OCI-LY1 (cell line): ENCODE measurements at regions not wholly inside any gene's neighbourhood (a gene's known extent, or its start where the extent isn't known, plus 50 kb on each side); places are given as distances from the start of the nearest gene placed in this dataset.

Source experiments
- H2AFZ ChIP-seq: fragments of 200-600 bp; sonication (generic), shearing (Covaris generic); 2 replicates; pipeline ENCODE4 v1.6.0; 2014; ENCODE audit warnings: antibody characterized with exemption, mild to moderate bottlenecking, low read length
- H3F3A ChIP-seq: fragments of 200-600 bp; sonication (generic), shearing (Covaris generic); 2 replicates; pipeline ENCODE4 v1.6.0; 2014; ENCODE audit warnings: mild to moderate bottlenecking, antibody characterized with exemption, low read length, moderate library complexity; ENCODE audit not compliant: insufficient read depth
- H3K27ac ChIP-seq: fragments of 200-600 bp; sonication (generic); 2 replicates; pipeline ENCODE4 v1.5.1; 2014; ENCODE audit warnings: low read length, mixed run types, mild to moderate bottlenecking, low read depth; ENCODE audit not compliant: poor library complexity, severe bottlenecking
- H3K27me3 ChIP-seq: fragments of 200-600 bp; sonication (generic); 2 replicates; pipeline ENCODE4 v1.6.0; 2014; ENCODE audit warnings: antibody characterized with exemption, mild to moderate bottlenecking, low read length, moderate library complexity; ENCODE audit not compliant: insufficient read depth
- H3K36me3 ChIP-seq: fragments of 200-600 bp; sonication (generic); 2 replicates; pipeline ENCODE4 v1.6.1; 2014; ENCODE audit warnings: mild to moderate bottlenecking, antibody characterized with exemption, low read length, moderate library complexity, mixed read lengths; ENCODE audit not compliant: insufficient read depth
- H3K4me1 ChIP-seq: fragments of 200-600 bp; sonication (generic); 2 replicates; pipeline ENCODE4 v1.5.1; 2014; ENCODE audit warnings: mild to moderate bottlenecking, low read length, moderate library complexity; ENCODE audit not compliant: insufficient read depth, severe bottlenecking
- H3K4me2 ChIP-seq: fragments of 200-600 bp; sonication (generic), shearing (Covaris generic); 2 replicates; pipeline ENCODE4 v1.6.1; 2014; ENCODE audit warnings: low read length
- H3K4me3 ChIP-seq: fragments of 200-600 bp; sonication (generic); 2 replicates; pipeline ENCODE4 v1.5.1; 2014; ENCODE audit warnings: low read length, low read depth, mild to moderate bottlenecking, mixed read lengths; ENCODE audit not compliant: poor library complexity, severe bottlenecking
- H3K79me2 ChIP-seq: fragments of 200-600 bp; shearing (Covaris generic); 2 replicates; pipeline ENCODE4 v1.6.1; 2016; ENCODE audit warnings: mixed run types, low read length, mixed read lengths; ENCODE audit not compliant: insufficient read depth
- H3K9ac ChIP-seq: fragments of 200-600 bp; sonication (generic), shearing (Covaris generic); 2 replicates; pipeline ENCODE4 v1.6.1; 2014; ENCODE audit warnings: mild to moderate bottlenecking, low read length, mixed read lengths
- H3K9me2 ChIP-seq: fragments of 200-600 bp; sonication (generic), shearing (Covaris generic); 2 replicates; pipeline ENCODE4 v1.6.1; 2014; ENCODE audit warnings: low read depth, mild to moderate bottlenecking, low read length, mixed read lengths
- H3K9me3 ChIP-seq: fragments of 200-600 bp; shearing (Covaris generic); 2 replicates; pipeline ENCODE4 v1.6.1; 2014; ENCODE audit warnings: low read length, mixed read lengths
- H4K20me1 ChIP-seq: fragments of 200-600 bp; sonication (generic), shearing (Covaris generic); 2 replicates; pipeline ENCODE4 v1.6.0; 2016; ENCODE audit warnings: mild to moderate bottlenecking, low read length; ENCODE audit not compliant: insufficient read depth
- EZH2 ChIP-seq: fragments of 200-600 bp; sonication (generic), shearing (Covaris generic); IDR thresholded peaks from 2 replicates; pipeline ENCODE4 v1.8.0; 2017; ENCODE audit warnings: borderline replicate concordance, mixed run types, mild to moderate bottlenecking, antibody characterized with exemption, low read length, moderate library complexity, mixed read lengths
- TF ChIP-seq, protein P1 (sequence below): fragments of 200-600 bp; sonication (generic), shearing (Covaris generic); IDR thresholded peaks from 2 replicates; pipeline ENCODE4 v1.5.1; 2017; ENCODE audit warnings: mild to moderate bottlenecking, antibody characterized with exemption, low read length, moderate library complexity, mixed read lengths

DNA sequence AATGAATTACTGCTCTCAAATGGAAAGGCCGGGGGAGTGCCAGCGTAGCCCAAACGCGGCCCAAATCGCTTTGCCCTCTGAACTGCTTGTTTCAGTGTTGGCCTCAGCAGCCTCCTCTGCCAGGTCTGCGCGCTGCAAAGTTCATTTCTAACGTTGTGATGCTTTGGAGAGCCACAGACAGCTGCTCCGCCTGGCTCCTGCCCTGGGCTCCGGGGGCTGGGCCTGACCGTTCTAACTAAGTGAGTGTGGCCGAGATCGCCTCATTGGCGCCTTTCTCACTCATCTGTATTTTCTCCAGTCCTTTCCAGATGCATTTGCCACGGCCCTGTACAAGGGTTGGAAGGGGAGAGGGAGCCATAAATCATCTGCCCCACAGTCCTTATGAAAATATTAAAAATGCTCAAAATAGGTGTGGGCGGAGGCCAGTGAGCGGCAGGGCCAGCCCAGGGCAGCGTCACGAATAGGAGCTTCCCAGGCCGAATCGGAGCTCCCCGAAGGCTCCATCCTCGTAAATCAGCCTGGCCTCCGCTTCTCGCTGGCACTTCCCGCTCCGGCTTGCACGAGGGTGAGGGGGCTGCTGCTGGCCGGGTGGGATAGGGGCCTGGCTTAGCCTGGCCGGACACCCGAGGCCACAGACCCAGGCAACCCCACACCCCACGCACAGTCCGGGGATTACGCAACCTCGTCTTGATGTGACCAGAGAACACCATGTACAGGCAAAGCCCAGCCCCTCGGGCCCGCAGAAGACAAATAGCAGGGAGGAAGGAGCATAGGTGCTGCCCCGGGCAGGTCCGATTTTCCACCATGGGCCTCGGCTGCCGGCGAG lies 196.6 kb upstream of the DIO3 start:
- Histone ChIP-seq H3K4me3 (no peak overlapping the region), H2AFZ (no peak overlapping the region), H3K9me3 (no peaks in the 10 kb centered on the region)

GRCh38 chr14:101365329-101366158 lies 195.8 kb upstream of the DIO3 start:
- Histone ChIP-seq H3K27ac (no peak overlapping the region), H3K4me1 (peaks cover 12% of the 10 kb centered on the region), H3F3A (no peaks in the 10 kb centered on the region), H3K79me2 (no peaks in the 10 kb centered on the region), H3K36me3 (no peaks in the 10 kb centered on the region), H3K9me2 (no peaks in the 10 kb centered on the region), H4K20me1 (no peaks in the 10 kb centered on the region), H3K4me3 (no peak overlapping the region), H3K9me3 (no peaks in the 10 kb centered on the region), H3K4me2 (no peak overlapping the region), H2AFZ (no peak overlapping the region), H3K27me3 (no peaks in the 10 kb centered on the region), H3K9ac (no peak overlapping the region)
- TF ChIP-seq, protein P1, sequence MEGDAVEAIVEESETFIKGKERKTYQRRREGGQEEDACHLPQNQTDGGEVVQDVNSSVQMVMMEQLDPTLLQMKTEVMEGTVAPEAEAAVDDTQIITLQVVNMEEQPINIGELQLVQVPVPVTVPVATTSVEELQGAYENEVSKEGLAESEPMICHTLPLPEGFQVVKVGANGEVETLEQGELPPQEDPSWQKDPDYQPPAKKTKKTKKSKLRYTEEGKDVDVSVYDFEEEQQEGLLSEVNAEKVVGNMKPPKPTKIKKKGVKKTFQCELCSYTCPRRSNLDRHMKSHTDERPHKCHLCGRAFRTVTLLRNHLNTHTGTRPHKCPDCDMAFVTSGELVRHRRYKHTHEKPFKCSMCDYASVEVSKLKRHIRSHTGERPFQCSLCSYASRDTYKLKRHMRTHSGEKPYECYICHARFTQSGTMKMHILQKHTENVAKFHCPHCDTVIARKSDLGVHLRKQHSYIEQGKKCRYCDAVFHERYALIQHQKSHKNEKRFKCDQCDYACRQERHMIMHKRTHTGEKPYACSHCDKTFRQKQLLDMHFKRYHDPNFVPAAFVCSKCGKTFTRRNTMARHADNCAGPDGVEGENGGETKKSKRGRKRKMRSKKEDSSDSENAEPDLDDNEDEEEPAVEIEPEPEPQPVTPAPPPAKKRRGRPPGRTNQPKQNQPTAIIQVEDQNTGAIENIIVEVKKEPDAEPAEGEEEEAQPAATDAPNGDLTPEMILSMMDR, result no peak
- TF ChIP-seq EZH2, result no peak

More for the DNA sequence above, 196.6 kb upstream of the DIO3 start:
- no peaks in the 10 kb centered on the region for H3K36me3 ChIP-seq
- no peaks in the 10 kb centered on the region for H3K79me2 ChIP-seq
- H4K20me1 ChIP-seq, result no peaks in the 10 kb centered on the region
- H3K4me2 ChIP-seq, result no peak overlapping the region
- H3F3A ChIP-seq, result no peaks in the 10 kb centered on the region
- no peaks in the 10 kb centered on the region for H3K9me2 ChIP-seq
- H3K27ac ChIP-seq, result no peak overlapping the region
- H3K27me3 ChIP-seq, result no peaks in the 10 kb centered on the region
- peaks cover 21% of the 10 kb centered on the region for H3K4me1 ChIP-seq
- TF ChIP-seq EZH2, result no peak
- TF ChIP-seq, protein P1, result no peak
- no peak overlapping the region for H3K9ac ChIP-seq

DNA sequence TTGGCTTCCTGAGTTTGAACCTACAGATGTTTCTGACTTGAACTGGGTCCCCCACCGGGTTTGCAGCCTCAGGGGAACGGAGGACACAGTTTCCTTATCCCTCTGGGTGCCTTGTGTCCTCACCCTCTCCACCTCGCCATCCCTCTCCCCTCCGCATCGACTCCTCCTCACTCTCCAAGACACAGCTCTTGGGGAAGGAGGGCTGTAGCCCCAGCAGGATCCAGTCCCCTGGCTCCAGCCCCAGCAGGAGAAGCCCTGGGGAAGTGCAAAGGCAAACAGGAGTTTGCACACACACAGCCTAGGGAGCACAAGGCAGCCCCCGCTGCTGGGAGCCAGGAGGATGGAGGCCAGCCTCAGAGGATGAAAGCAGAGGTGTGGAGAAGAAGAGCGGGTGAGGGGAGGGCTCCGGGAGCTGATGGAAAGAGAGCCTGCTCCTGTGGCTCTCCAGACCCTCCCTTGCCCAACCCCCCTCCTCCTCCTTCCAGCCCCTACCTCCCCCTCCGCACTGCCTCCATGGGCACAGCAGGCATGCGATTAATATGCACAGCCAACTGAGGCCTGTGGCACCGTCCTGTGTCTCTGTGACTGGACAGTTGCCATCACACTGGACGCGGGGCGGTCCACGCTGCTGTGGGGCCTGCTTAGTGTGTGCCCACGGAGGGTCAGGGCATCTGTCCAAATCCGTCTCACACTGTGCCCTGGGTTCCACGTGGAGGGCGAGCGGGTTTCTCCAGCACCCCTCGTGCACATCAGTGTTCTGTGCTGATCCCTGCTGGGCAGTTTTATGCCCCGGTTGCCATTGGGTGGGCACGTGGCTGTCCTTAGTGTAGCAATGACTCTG lies 193.7 kb upstream of the DIO3 start:
- Histone ChIP-seq H3K9me3 (no peaks in the 10 kb centered on the region), H2AFZ (no peak overlapping the region), H3K36me3 (no peaks in the 10 kb centered on the region), H3K9me2 (no peaks in the 10 kb centered on the region), H3K79me2 (no peaks in the 10 kb centered on the region), H3K4me2 (no peak overlapping the region), H3K4me1 (no peaks in the 10 kb centered on the region), H3K27me3 (peaks cover 4% of the 10 kb centered on the region; the same call in 1 of the 2 replicates), H3K4me3 (no peak overlapping the region), H3K9ac (no peak overlapping the region), H3K27ac (no peak overlapping the region), H4K20me1 (no peaks in the 10 kb centered on the region), H3F3A (no peaks in the 10 kb centered on the region)
- TF ChIP-seq, protein P1, result no peak
- no peak for TF ChIP-seq EZH2
